CD14-positive monocyte (primary cell): ENCODE measurements at regions not wholly inside any gene's neighbourhood (a gene's known extent, or its start where the extent isn't known, plus 50 kb on each side); places are given as distances from the start of the nearest gene placed in this dataset.

ENCODE experiments used
- DNase-seq, 3 donors: peaks; one replicate each; pipeline ENCODE4 v3.0.0-alpha.2; 2011 to 2022
- H2AFZ ChIP-seq: 2 replicates; pipeline ENCODE4 v1.6.0; 2012; ENCODE audit warnings: mild to moderate bottlenecking, low read depth, low read length, inconsistent platforms; ENCODE audit not compliant: insufficient read depth, poor library complexity, severe bottlenecking
- H3K27ac ChIP-seq, 2 donors: 1 replicate in 1 of 2; 2 replicates in 1 of 2; pipeline ENCODE4 v1.5.1; 2012 to 2013; ENCODE audit warnings: low read length in 2 of 2, control low read depth in 1 of 2, inconsistent platforms in 1 of 2, low read depth in 1 of 2, mild to moderate bottlenecking in 1 of 2
- H3K27me3 ChIP-seq, 2 donors: one replicate each; pipeline versions ENCODE4 v1.6.0 to v1.6.1; 2011 to 2013; ENCODE audit warnings: low read length in 2 of 2; ENCODE audit not compliant: control insufficient read depth in 2 of 2, insufficient read depth in 2 of 2
- H3K36me3 ChIP-seq, 2 donors: replicated peaks in 1 of 2; 1 replicate in 1 of 2; 2 replicates in 1 of 2; pipeline versions ENCODE4 v1.5.1 to v1.6.1; 2012 to 2013; ENCODE audit warnings: low read length in 2 of 2, control low read depth in 1 of 2, inconsistent platforms in 1 of 2, mild to moderate bottlenecking in 1 of 2; ENCODE audit not compliant: insufficient read depth in 2 of 2, control insufficient read depth in 1 of 2
- H3K4me1 ChIP-seq, 2 donors: 1 replicate in 1 of 2; 2 replicates in 1 of 2; pipeline versions ENCODE4 v1.5.1 to v1.6.1; 2012 to 2013; ENCODE audit warnings: low read length in 2 of 2, control low read depth in 1 of 2, inconsistent platforms in 1 of 2, mild to moderate bottlenecking in 1 of 2, moderate library complexity in 1 of 2; ENCODE audit not compliant: insufficient read depth in 2 of 2, control insufficient read depth in 1 of 2
- H3K4me2 ChIP-seq: replicated peaks from 2 replicates; pipeline ENCODE3; 2012; ENCODE audit warnings: low read length, moderate library complexity, mild to moderate bottlenecking; ENCODE audit not compliant: poor library complexity, severe bottlenecking; ENCODE audit errors: extremely low read depth
- H3K4me3 ChIP-seq, 3 experiments: fragments of 200-600 bp in 1 of 3; sonication (generic) in 1 of 3; replicated peaks in 1 of 3; 1 replicate in 2 of 3; 2 replicates in 1 of 3; pipeline ENCODE4 v1.5.1; 2011 to 2013; ENCODE audit warnings: low read length in 3 of 3, mild to moderate bottlenecking in 3 of 3, control low read depth in 2 of 3, low read depth in 2 of 3, inconsistent platforms in 1 of 3, moderate library complexity in 1 of 3
- H3K79me2 ChIP-seq: 2 replicates; pipeline ENCODE4 v1.6.0; 2012; ENCODE audit warnings: mild to moderate bottlenecking, control low read depth, inconsistent platforms, low read length, moderate library complexity; ENCODE audit not compliant: insufficient read depth
- H3K9ac ChIP-seq: 2 replicates; pipeline ENCODE4 v1.6.0; 2017; ENCODE audit warnings: low read length, mild to moderate bottlenecking; ENCODE audit not compliant: insufficient read depth, poor library complexity, severe bottlenecking
- H3K9me3 ChIP-seq, 2 donors: replicated peaks in 1 of 2; 1 replicate in 1 of 2; 2 replicates in 1 of 2; pipeline versions ENCODE4 v1.5.1 to v1.6.1; 2012 to 2013; ENCODE audit warnings: low read length in 2 of 2, control low read depth in 1 of 2; ENCODE audit not compliant: control insufficient read depth in 1 of 2, insufficient read depth in 1 of 2
- H4K20me1 ChIP-seq: 2 replicates; pipeline ENCODE4 v1.6.0; 2012; ENCODE audit warnings: mild to moderate bottlenecking, low read length, control low read depth, moderate library complexity; ENCODE audit not compliant: insufficient read depth
- H3K27ac Mint-ChIP-seq, 7 donors: one replicate each; pipeline ENCODE4 v1.8.0; 2020; ENCODE audit warnings: mild to moderate bottlenecking in 7 of 7, mixed read lengths in 7 of 7, moderate library complexity in 6 of 7, inconsistent platforms in 2 of 7
- H3K27me3 Mint-ChIP-seq, 3 donors: one replicate each; pipeline ENCODE4 v1.8.0; 2021 to 2022; ENCODE audit warnings: low read depth in 3 of 3, mild to moderate bottlenecking in 3 of 3, mixed read lengths in 3 of 3, moderate library complexity in 3 of 3, inconsistent platforms in 1 of 3
- H3K36me3 Mint-ChIP-seq, 2 donors: one replicate each; pipeline ENCODE4 v1.8.0; 2020; ENCODE audit warnings: mixed read lengths in 2 of 2, inconsistent platforms in 1 of 2, mild to moderate bottlenecking in 1 of 2
- H3K4me1 Mint-ChIP-seq: one replicate; pipeline ENCODE4 v1.8.0; 2020; ENCODE audit warnings: mild to moderate bottlenecking, mixed read lengths
- H3K4me3 Mint-ChIP-seq, 2 donors: one replicate each; pipeline ENCODE4 v1.8.0; 2020; ENCODE audit warnings: mild to moderate bottlenecking in 2 of 2, mixed read lengths in 2 of 2, moderate library complexity in 1 of 2
- H3K9me3 Mint-ChIP-seq, 7 donors: one replicate each; pipeline ENCODE4 v1.8.0; 2020 to 2022; ENCODE audit warnings: mixed read lengths in 7 of 7, mild to moderate bottlenecking in 6 of 7, moderate library complexity in 6 of 7, inconsistent platforms in 2 of 7
- CTCF ChIP-seq: fragments of 200-600 bp; IDR thresholded peaks from one replicate; pipeline ENCODE4 v1.8.0; 2022; ENCODE audit warnings: antibody characterized with exemption, mild to moderate bottlenecking
- WGBS: methylation state at CpG from one replicate; pipeline ENCODE4 v1.1.5; 2013; ENCODE audit warnings: missing lambda C conversion rate; ENCODE audit not compliant: insufficient coverage; 5-methylcytosine and 5-hydroxymethylcytosine counted together
- intact Hi-C, 2 donors: fragments of 100-400 bp; cut with micrococcal nuclease; formaldehyde crosslinking; loops; one replicate each; pipeline versions ENCODE4 v1.15.0 to v1.15.1; 2023

- H3K9me3 Mint-ChIP-seq, result peaks cover 0 to 4% (median 2%) of the 10 kb centered on the region in 7 donors
- Histone ChIP-seq H3K9me3 (no peaks in the 10 kb centered on the region), H3K27me3 (no peaks in the 10 kb centered on the region), H3K4me1 (no peaks in the 10 kb centered on the region), H3K79me2 (no peaks in the 10 kb centered on the region), H3K4me3 (no peak overlapping the region), H3K4me2 (no peak overlapping the region), H3K36me3 (no peaks in the 10 kb centered on the region), H2AFZ (no peak overlapping the region), H4K20me1 (no peaks in the 10 kb centered on the region), H3K9ac (no peak overlapping the region), H3K27ac (no peak overlapping the region)
- TF ChIP-seq CTCF, result no peak
- intact Hi-C loops, result no loop called here
- H3K27me3 Mint-ChIP-seq, result no peaks in the 10 kb centered on the region
- no peak for DNase-seq
- no peak overlapping the region for H3K27ac Mint-ChIP-seq
- no peaks in the 10 kb centered on the region for H3K36me3 Mint-ChIP-seq
- H3K4me3 Mint-ChIP-seq, result no peak overlapping the region
- H3K4me1 Mint-ChIP-seq, result no peaks in the 10 kb centered on the region
These were observed 58.7 kb upstream of the PAPPA start for GRCh38 chr9:116094846-116095245.

GRCh38 chr9:116095403-116095802, 58.2 kb upstream of the PAPPA start:
- intact Hi-C loops, result no loop called here
- no peak for DNase-seq
- Mint-ChIP-seq H3K9me3 (peaks cover 0 to 4% (median 2%) of the 10 kb centered on the region in 7 donors), H3K27me3 (no peaks in the 10 kb centered on the region), H3K4me3 (no peak overlapping the region), H3K4me1 (no peaks in the 10 kb centered on the region), H3K36me3 (no peaks in the 10 kb centered on the region), H3K27ac (no peak overlapping the region)
- Histone ChIP-seq H3K36me3 (no peaks in the 10 kb centered on the region), H3K4me3 (no peak overlapping the region), H3K9me3 (no peaks in the 10 kb centered on the region), H3K27ac (no peak overlapping the region), H3K4me1 (no peaks in the 10 kb centered on the region), H3K79me2 (no peaks in the 10 kb centered on the region), H3K4me2 (no peak overlapping the region), H4K20me1 (no peaks in the 10 kb centered on the region), H2AFZ (no peak overlapping the region), H3K27me3 (no peaks in the 10 kb centered on the region), H3K9ac (no peak overlapping the region)
- TF ChIP-seq CTCF, result no peak
- WGBS, result no CpG with 5 or more reads among the region's 2 CpGs
